ENCODE measurements at regions not wholly inside any gene's neighbourhood (a gene's known extent, or its start where the extent isn't known, plus 50 kb on each side); places are given as distances from the start of the nearest gene placed in this dataset.

DNA sequence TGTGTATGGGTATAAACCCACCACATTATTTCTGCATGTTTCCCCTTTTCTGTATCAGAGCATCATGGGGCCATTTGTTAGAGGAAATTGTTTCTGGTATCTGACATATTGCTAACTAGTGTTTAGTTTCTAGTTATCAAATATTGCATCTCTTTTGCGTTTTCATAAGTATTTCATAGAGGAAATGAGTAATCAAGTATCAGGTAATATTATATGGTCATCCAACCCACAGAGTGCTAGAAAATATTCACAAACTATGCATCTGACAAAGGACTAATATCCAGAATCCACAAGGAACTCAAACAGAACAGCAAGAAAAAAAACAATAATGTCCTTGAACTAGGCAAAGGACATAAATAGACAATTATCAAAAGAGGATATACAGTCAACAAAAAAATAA lies 258.9 kb upstream of the LRIG3 start:
- TF ChIP-seq RXRA (CRISPR knock-in tag; IDR thresholded peaks at IDR 0.05): no peak
- TF ChIP-seq TARDBP (CRISPR knock-in tag; IDR thresholded peaks at IDR 0.05): no peak
- TF ChIP-seq FOXO4 (CRISPR knock-in tag; conservative IDR thresholded peaks at IDR 0.05): no peak
- TF ChIP-seq NCOA2 (CRISPR knock-in tag; IDR thresholded peaks at IDR 0.05): no peak
- no peak for TF ChIP-seq BHLHE40 (IDR thresholded peaks at IDR 0.05; ENCODE audit: low read length)
- no peak for TF ChIP-seq CTCF (CRISPR knock-in tag; IDR thresholded peaks at IDR 0.05)

Measured in HepG2 (cell line).